ENCODE measurements at regions not wholly inside any gene's neighbourhood (a gene's known extent, or its start where the extent isn't known, plus 50 kb on each side); places are given as distances from the start of the nearest gene placed in this dataset.
"Not testable (repeated sequence)": the region's sequence is repeated elsewhere in the genome, so short reads cannot be mapped to it uniquely, and the experiment has no call there.

GRCh38 chr16:63690267-63690666 lies 1431.6 kb downstream of the CDH11 start:
- Histone ChIP-seq H3K36me3 (ENCODE audit: control insufficient read depth in 1 of 2, insufficient read depth in 2 of 2, low read length in 2 of 2) (no peaks in the 10 kb centered on the region), H3K27me3 (ENCODE audit: low read depth, low read length) (no peaks in the 10 kb centered on the region), H3K9me3 (ENCODE audit: control insufficient read depth in 1 of 2, low read length in 2 of 2) (peaks cover 0 to 8% of the 10 kb centered on the region in 2 donors), H3K27ac (ENCODE audit: low read length) (no peak overlapping the region), H3K4me1 (ENCODE audit: control insufficient read depth in 1 of 2, insufficient read depth in 2 of 2, low read length in 2 of 2) (no peaks in the 10 kb centered on the region), H3K4me3 (ENCODE audit: low read depth in 1 of 2, low read length in 2 of 2) (no peak overlapping the region)

GRCh38 chr16:63689068-63689467 lies 1432.8 kb downstream of the CDH11 start:
- Histone ChIP-seq H3K27me3 (ENCODE audit: low read depth, low read length) (no peaks in the 10 kb centered on the region), H3K4me1 (ENCODE audit: control insufficient read depth in 1 of 2, insufficient read depth in 2 of 2, low read length in 2 of 2) (no peaks in the 10 kb centered on the region)

GRCh38 chr16:63684149-63685101 lies 1437.4 kb downstream of the CDH11 start:
- peaks cover 0 to 2% of the 10 kb centered on the region in 2 donors for H3K9me3 ChIP-seq (ENCODE audit: control insufficient read depth in 1 of 2, low read length in 2 of 2)
- no peak overlapping the region for H3K4me3 ChIP-seq (ENCODE audit: low read depth in 1 of 2, low read length in 2 of 2)
- H3K4me1 ChIP-seq (ENCODE audit: control insufficient read depth in 1 of 2, insufficient read depth in 2 of 2, low read length in 2 of 2) = no peaks in the 10 kb centered on the region
- H3K36me3 ChIP-seq (ENCODE audit: control insufficient read depth in 1 of 2, insufficient read depth in 2 of 2, low read length in 2 of 2) = no peaks in the 10 kb centered on the region
- H3K27me3 ChIP-seq (ENCODE audit: low read depth, low read length) = no peaks in the 10 kb centered on the region
- H3K27ac ChIP-seq (ENCODE audit: low read length) = no peak overlapping the region

More at GRCh38 chr16:63689068-63689467, 1432.8 kb downstream of the CDH11 start:
- Histone ChIP-seq H3K36me3 (ENCODE audit: control insufficient read depth in 1 of 2, insufficient read depth in 2 of 2, low read length in 2 of 2) (no peaks in the 10 kb centered on the region), H3K4me3 (ENCODE audit: low read depth in 1 of 2, low read length in 2 of 2) (no peak overlapping the region), H3K9me3 (ENCODE audit: control insufficient read depth in 1 of 2, low read length in 2 of 2) (peaks cover 0 to 8% of the 10 kb centered on the region in 2 donors), H3K27ac (ENCODE audit: low read length) (no peak overlapping the region)

- no peaks in the 10 kb centered on the region for H3K36me3 ChIP-seq (ENCODE audit: control insufficient read depth in 1 of 2, insufficient read depth in 2 of 2, low read length in 2 of 2)
- no peaks in the 10 kb centered on the region for H3K4me1 ChIP-seq (ENCODE audit: control insufficient read depth in 1 of 2, insufficient read depth in 2 of 2, low read length in 2 of 2)
- H3K27ac ChIP-seq (ENCODE audit: low read length) = no peak overlapping the region
- no peaks in the 10 kb centered on the region for H3K27me3 ChIP-seq (ENCODE audit: low read depth, low read length)
- peaks cover 0 to 2% of the 10 kb centered on the region in 2 donors for H3K9me3 ChIP-seq (ENCODE audit: control insufficient read depth in 1 of 2, low read length in 2 of 2)
- no peak overlapping the region for H3K4me3 ChIP-seq (ENCODE audit: low read depth in 1 of 2, low read length in 2 of 2)
Observed at GRCh38 chr16:63682844-63683243, 1439.0 kb downstream of the CDH11 start.

GRCh38 chr16:63672493-63672892 lies 1449.4 kb downstream of the CDH11 start:
- H3K4me3 ChIP-seq (ENCODE audit: low read depth in 1 of 2, low read length in 2 of 2) = no peak overlapping the region
- no peaks in the 10 kb centered on the region for H3K36me3 ChIP-seq (ENCODE audit: control insufficient read depth in 1 of 2, insufficient read depth in 2 of 2, low read length in 2 of 2)
- H3K4me1 ChIP-seq (ENCODE audit: control insufficient read depth in 1 of 2, insufficient read depth in 2 of 2, low read length in 2 of 2) = no peaks in the 10 kb centered on the region

GRCh38 chr16:63663155-63663554 lies 1458.7 kb downstream of the CDH11 start:
- H3K9me3 ChIP-seq (ENCODE audit: control insufficient read depth in 1 of 2, low read length in 2 of 2) = no peaks in the 10 kb centered on the region
- H3K27ac ChIP-seq (ENCODE audit: low read length) = no peak overlapping the region
- no peaks in the 10 kb centered on the region for H3K36me3 ChIP-seq (ENCODE audit: control insufficient read depth in 1 of 2, insufficient read depth in 2 of 2, low read length in 2 of 2)
- H3K4me3 ChIP-seq (ENCODE audit: low read depth in 1 of 2, low read length in 2 of 2) = no peak overlapping the region
- no peaks in the 10 kb centered on the region for H3K27me3 ChIP-seq (ENCODE audit: low read depth, low read length)
- no peaks in the 10 kb centered on the region for H3K4me1 ChIP-seq (ENCODE audit: control insufficient read depth in 1 of 2, insufficient read depth in 2 of 2, low read length in 2 of 2)

More at GRCh38 chr16:63672493-63672892, 1449.4 kb downstream of the CDH11 start:
- Histone ChIP-seq H3K9me3 (ENCODE audit: control insufficient read depth in 1 of 2, low read length in 2 of 2) (no peaks in the 10 kb centered on the region), H3K27ac (ENCODE audit: low read length) (no peak overlapping the region), H3K27me3 (ENCODE audit: low read depth, low read length) (no peaks in the 10 kb centered on the region)

- no peaks in the 10 kb centered on the region for H3K36me3 ChIP-seq (ENCODE audit: control insufficient read depth in 1 of 2, insufficient read depth in 2 of 2, low read length in 2 of 2)
- H3K4me3 ChIP-seq (ENCODE audit: low read depth in 1 of 2, low read length in 2 of 2) = no peak overlapping the region
- H3K27ac ChIP-seq (ENCODE audit: low read length) = no peak overlapping the region
- no peaks in the 10 kb centered on the region for H3K4me1 ChIP-seq (ENCODE audit: control insufficient read depth in 1 of 2, insufficient read depth in 2 of 2, low read length in 2 of 2)
- no peaks in the 10 kb centered on the region for H3K27me3 ChIP-seq (ENCODE audit: low read depth, low read length)
- no peaks in the 10 kb centered on the region for H3K9me3 ChIP-seq (ENCODE audit: control insufficient read depth in 1 of 2, low read length in 2 of 2)
Observed at GRCh38 chr16:63655846-63656245, 1466.0 kb downstream of the CDH11 start.

- Histone ChIP-seq H3K36me3 (ENCODE audit: control insufficient read depth in 1 of 2, insufficient read depth in 2 of 2, low read length in 2 of 2) (no peaks in the 10 kb centered on the region), H3K9me3 (ENCODE audit: control insufficient read depth in 1 of 2, low read length in 2 of 2) (no peaks in the 10 kb centered on the region), H3K27me3 (ENCODE audit: low read depth, low read length) (no peaks in the 10 kb centered on the region), H3K27ac (ENCODE audit: low read length) (no peak overlapping the region), H3K4me3 (ENCODE audit: low read depth in 1 of 2, low read length in 2 of 2) (no peak overlapping the region), H3K4me1 (ENCODE audit: control insufficient read depth in 1 of 2, insufficient read depth in 2 of 2, low read length in 2 of 2) (no peaks in the 10 kb centered on the region)
Observed at GRCh38 chr16:63653044-63653839, 1468.6 kb downstream of the CDH11 start.

- H3K4me3 ChIP-seq (ENCODE audit: low read depth in 1 of 2, low read length in 2 of 2) = no peak overlapping the region
- no peaks in the 10 kb centered on the region for H3K9me3 ChIP-seq (ENCODE audit: control insufficient read depth in 1 of 2, low read length in 2 of 2)
- no peaks in the 10 kb centered on the region for H3K4me1 ChIP-seq (ENCODE audit: control insufficient read depth in 1 of 2, insufficient read depth in 2 of 2, low read length in 2 of 2)
- no peaks in the 10 kb centered on the region for H3K36me3 ChIP-seq (ENCODE audit: control insufficient read depth in 1 of 2, insufficient read depth in 2 of 2, low read length in 2 of 2)
- no peaks in the 10 kb centered on the region for H3K27me3 ChIP-seq (ENCODE audit: low read depth, low read length)
- no peak overlapping the region for H3K27ac ChIP-seq (ENCODE audit: low read length)
Observed at GRCh38 chr16:63652091-63652490, 1469.8 kb downstream of the CDH11 start.

- Histone ChIP-seq H3K36me3 (ENCODE audit: control insufficient read depth in 1 of 2, insufficient read depth in 2 of 2, low read length in 2 of 2) (no peaks in the 10 kb centered on the region), H3K27ac (ENCODE audit: low read length) (no peak overlapping the region), H3K27me3 (ENCODE audit: low read depth, low read length) (no peaks in the 10 kb centered on the region), H3K4me3 (ENCODE audit: low read depth in 1 of 2, low read length in 2 of 2) (no peak overlapping the region), H3K4me1 (ENCODE audit: control insufficient read depth in 1 of 2, insufficient read depth in 2 of 2, low read length in 2 of 2) (no peaks in the 10 kb centered on the region), H3K9me3 (ENCODE audit: control insufficient read depth in 1 of 2, low read length in 2 of 2) (no peaks in the 10 kb centered on the region)
Observed at GRCh38 chr16:63650550-63650949, 1471.3 kb downstream of the CDH11 start.

GRCh38 chr16:63633706-63634445 lies 1488.0 kb downstream of the CDH11 start:
- H3K4me1 ChIP-seq (ENCODE audit: control insufficient read depth in 1 of 2, insufficient read depth in 2 of 2, low read length in 2 of 2); H3K27me3 ChIP-seq (ENCODE audit: low read depth, low read length); H3K9me3 ChIP-seq (ENCODE audit: control insufficient read depth in 1 of 2, low read length in 2 of 2); H3K36me3 ChIP-seq (ENCODE audit: control insufficient read depth in 1 of 2, insufficient read depth in 2 of 2, low read length in 2 of 2); H3K4me3 ChIP-seq (ENCODE audit: low read depth in 1 of 2, low read length in 2 of 2); H3K27ac ChIP-seq (ENCODE audit: low read length): not testable (repeated sequence)

All from muscle layer of duodenum (tissue), 2 donors.